Spleen (tissue), 11 donors: ENCODE measurements at regions not wholly inside any gene's neighbourhood (a gene's known extent, or its start where the extent isn't known, plus 50 kb on each side); places are given as distances from the start of the nearest gene placed in this dataset.
A peak's percentile ranks its signal among the peaks of the same experiment; 100 is the strongest.

ENCODE experiments used
- DNase-seq: peaks from one replicate; pipeline ENCODE4 v3.0.0-alpha.2; 2020
- H3K27ac ChIP-seq, 8 donors: fragments of 200-600 bp; sonication (generic) in 7 of 8; 1 replicate in 4 of 8; 2 replicates in 4 of 8; pipeline versions ENCODE4 v1.5.0 to v1.8.0; 2016 to 2021; ENCODE audit warnings: inconsistent platforms in 4 of 8, mild to moderate bottlenecking in 4 of 8, moderate library complexity in 1 of 8
- H3K27me3 ChIP-seq, 7 donors: fragments of 200-600 bp; sonication (generic) in 6 of 7; replicated peaks in 1 of 7; 1 replicate in 4 of 7; 2 replicates in 3 of 7; pipeline versions ENCODE4 v1.5.0 to v1.8.0; 2016 to 2021; ENCODE audit warnings: inconsistent platforms in 3 of 7, mild to moderate bottlenecking in 1 of 7
- H3K36me3 ChIP-seq, 6 donors: fragments of 200-600 bp; sonication (generic) in 5 of 6; 1 replicate in 4 of 6; 2 replicates in 2 of 6; pipeline versions ENCODE4 v1.5.0 to v1.8.0; 2016 to 2021; ENCODE audit warnings: inconsistent platforms in 2 of 6
- H3K4me1 ChIP-seq, 6 donors: fragments of 200-600 bp; sonication (generic) in 5 of 6; 1 replicate in 3 of 6; 2 replicates in 3 of 6; pipeline versions ENCODE4 v1.5.0 to v1.8.0; 2016 to 2021; ENCODE audit warnings: inconsistent platforms in 3 of 6
- H3K4me3 ChIP-seq, 8 donors: fragments of 200-600 bp; sonication (generic) in 7 of 8; 1 replicate in 4 of 8; 2 replicates in 4 of 8; pipeline versions ENCODE4 v1.5.0 to v1.8.0; 2016 to 2021; ENCODE audit warnings: inconsistent platforms in 4 of 8, mild to moderate bottlenecking in 4 of 8, moderate library complexity in 2 of 8
- H3K9me3 ChIP-seq, 8 donors: fragments of 200-600 bp; sonication (generic) in 7 of 8; 1 replicate in 4 of 8; 2 replicates in 4 of 8; pipeline versions ENCODE4 v1.5.0 to v1.8.0; 2016 to 2021; ENCODE audit warnings: inconsistent platforms in 4 of 8
- CTCF ChIP-seq, 11 experiments: fragments of 200-600 bp in 7 of 11; fragments of 450-650 bp in 4 of 11; sonication (generic) in 4 of 11; IDR thresholded peaks in 8 of 11; conservative IDR thresholded peaks in 3 of 11; 1 replicate in 7 of 11; 2 replicates in 4 of 11; pipeline versions ENCODE4 v1.4.0 to v1.8.0; 2016 to 2021; ENCODE audit warnings: antibody characterized with exemption in 11 of 11, inconsistent platforms in 4 of 11, mild to moderate bottlenecking in 1 of 11
- POLR2A ChIP-seq, 3 donors: fragments of 450-650 bp; IDR thresholded peaks; one replicate each; pipeline ENCODE4 v1.5.1; 2017; ENCODE audit warnings: antibody characterized with exemption in 3 of 3, mild to moderate bottlenecking in 1 of 3
- POLR2AphosphoS5 ChIP-seq, 3 donors: sonication (generic); formaldehyde crosslinking; IDR thresholded peaks; one replicate each; pipeline ENCODE4 v1.5.1; 2017; ENCODE audit warnings: antibody characterized with exemption in 3 of 3
- WGBS, 5 donors: extraction: QIAGEN DNeasy Blood & Tissue Kit in 3 of 5; methylation state at CpG; one replicate each; pipeline versions ENCODE4 v1.1.5 to v1.1.7; 2013 to 2018; 5-methylcytosine and 5-hydroxymethylcytosine counted together
- intact Hi-C: fragments of 100-400 bp; cut with DNase I; formaldehyde crosslinking; loops from one replicate; pipeline ENCODE4 v1.15.0; 2023; ENCODE audit warnings: low total_unique reads
- donor health status: healthy with polysubstance abuse.
- donor health status: DM: no; HTN: no; CAD: no; lungs with moderate emphysema.
- donor health status: DM: no; HTN: no; CAD: no.
- donor health status: Bipolar disorder and iron deficiency.
- donor health status: healthy.
- donor health status: DM: no; HTN: no; CAD: no.
- donor health status: DM: yes; HTN: yes; CAD: no.

GRCh38 chr1:177366091-177366490 is 195.3 kb downstream of the BRINP2 start:
- no peaks in the 10 kb centered on the region for H3K36me3 ChIP-seq
- WGBS, 5 donors: 56 to 82% (median 65%) methylated on average over 2 of the region's 2 CpGs
- DNase-seq: no peak
- H3K27ac ChIP-seq: no peak overlapping the region
- TF ChIP-seq CTCF (IDR thresholded peaks at IDR 0.05 in 8 of 11, conservative IDR thresholded peaks at IDR 0.05 in 3 of 11) (no peak), POLR2AphosphoS5 (IDR thresholded peaks at IDR 0.05) (no peak), POLR2A (IDR thresholded peaks at IDR 0.05) (no peak)
- H3K4me3 ChIP-seq: no peak overlapping the region
- no peaks in the 10 kb centered on the region for H3K27me3 ChIP-seq
- H3K4me1 ChIP-seq: no peaks in the 10 kb centered on the region
- H3K9me3 ChIP-seq: no peaks in the 10 kb centered on the region
- intact Hi-C loops: no loop called here

DNA sequence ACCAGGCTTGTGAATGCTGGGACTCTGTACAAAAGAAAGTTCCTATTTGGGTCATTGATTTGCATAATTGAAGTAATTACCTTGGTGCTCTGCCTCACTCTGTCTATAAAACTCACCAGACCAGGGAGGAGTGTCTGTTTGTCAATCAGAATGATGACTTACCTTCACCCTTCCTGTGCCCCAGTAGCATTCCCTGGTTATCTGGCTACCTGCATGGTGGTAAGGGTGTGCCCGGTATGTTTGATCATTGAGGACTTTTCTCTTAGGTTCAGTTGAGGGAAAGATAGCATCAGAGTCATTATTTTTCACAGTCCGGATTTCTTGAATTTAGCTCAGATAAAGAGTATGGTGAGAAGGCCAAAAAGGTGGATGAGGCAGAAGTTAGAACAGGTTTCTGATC is 190.0 kb downstream of the BRINP2 start:
- TF ChIP-seq POLR2AphosphoS5 (IDR thresholded peaks at IDR 0.05) (no peak), CTCF (IDR thresholded peaks at IDR 0.05 in 8 of 11, conservative IDR thresholded peaks at IDR 0.05 in 3 of 11) (no peak), POLR2A (IDR thresholded peaks at IDR 0.05) (no peak)
- WGBS, 5 donors: 89 to 94% (median 92%) methylated on average over 2 of the region's 2 CpGs
- no peaks in the 10 kb centered on the region for H3K36me3 ChIP-seq
- H3K9me3 ChIP-seq: no peaks in the 10 kb centered on the region
- no peaks in the 10 kb centered on the region for H3K4me1 ChIP-seq
- no peak for DNase-seq
- no peak overlapping the region for H3K4me3 ChIP-seq
- H3K27ac ChIP-seq: no peak overlapping the region
- intact Hi-C loops: no loop called here
- H3K27me3 ChIP-seq: no peaks in the 10 kb centered on the region

- Histone ChIP-seq H3K36me3 (no peaks in the 10 kb centered on the region), H3K9me3 (no peaks in the 10 kb centered on the region), H3K4me1 (no peaks in the 10 kb centered on the region), H3K4me3 (no peak overlapping the region), H3K27ac (no peak overlapping the region), H3K27me3 (no peaks in the 10 kb centered on the region)
- DNase-seq: no peak
- TF ChIP-seq POLR2AphosphoS5 (IDR thresholded peaks at IDR 0.05) (no peak), POLR2A (IDR thresholded peaks at IDR 0.05) (no peak), CTCF (IDR thresholded peaks at IDR 0.05 in 8 of 11, conservative IDR thresholded peaks at IDR 0.05 in 3 of 11) (no peak)
- WGBS, 5 donors: 72 to 94% (median 84%) methylated on average over 4 of the region's 4 CpGs
- intact Hi-C loops: no loop called here
These were observed 186.1 kb downstream of the BRINP2 start for GRCh38 chr1:177356674-177357435.

DNA sequence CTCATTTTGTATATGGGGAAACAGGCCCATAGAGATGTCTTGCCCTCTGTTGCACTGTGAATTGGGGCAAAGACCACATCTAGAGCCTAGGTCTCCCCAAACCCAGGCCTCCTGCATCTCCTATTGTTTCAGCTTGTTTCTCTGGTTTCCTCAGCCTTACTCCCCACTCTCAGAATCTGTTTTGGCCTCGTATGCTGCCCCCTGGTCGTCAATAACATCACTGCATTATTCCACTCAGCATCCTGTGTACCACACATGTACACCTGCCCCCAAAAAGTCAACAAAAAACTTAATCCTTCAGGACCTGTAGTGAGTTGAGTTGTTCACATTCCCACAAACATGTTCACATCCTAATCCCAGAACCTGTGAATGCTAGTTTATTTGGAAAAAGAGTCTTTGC is 184.8 kb downstream of the BRINP2 start:
- H3K36me3 ChIP-seq: no peaks in the 10 kb centered on the region
- H3K27me3 ChIP-seq: no peaks in the 10 kb centered on the region
- H3K4me1 ChIP-seq: no peaks in the 10 kb centered on the region
- 26 to 29% (median 28%) methylated on average over 2 of the region's 2 CpGs for WGBS, 5 donors
- H3K27ac ChIP-seq: no peak overlapping the region
- DNase-seq: no peak
- no peak overlapping the region for H3K4me3 ChIP-seq
- no peaks in the 10 kb centered on the region for H3K9me3 ChIP-seq
- TF ChIP-seq CTCF (IDR thresholded peaks at IDR 0.05 in 8 of 11, conservative IDR thresholded peaks at IDR 0.05 in 3 of 11) (peak in 5 of 11 experiments; percentile 29 to 43 (median 38)), POLR2AphosphoS5 (IDR thresholded peaks at IDR 0.05) (no peak), POLR2A (IDR thresholded peaks at IDR 0.05) (no peak)
- intact Hi-C loops: no loop called here
